ENCODE measurements at regions not wholly inside any gene's neighbourhood (a gene's known extent, or its start where the extent isn't known, plus 50 kb on each side); places are given as distances from the start of the nearest gene placed in this dataset.
"Not testable (repeated sequence)": the region's sequence is repeated elsewhere in the genome, so short reads cannot be mapped to it uniquely, and the experiment has no call there.

GRCh38 chr15:69919816-69920215 is 177.9 kb downstream of the TLE3 start:
- no peak for DNase-seq (ENCODE audit: low spot score)

- no peak for DNase-seq (ENCODE audit: low spot score)
Observed at GRCh38 chr15:69920221-69920620, 177.5 kb downstream of the TLE3 start.

- no peak for DNase-seq (ENCODE audit: low spot score)
Observed at GRCh38 chr15:69921626-69922619, 175.8 kb downstream of the TLE3 start.

- no peak for DNase-seq (ENCODE audit: low spot score)
Observed at GRCh38 chr15:69924531-69924930, 173.2 kb downstream of the TLE3 start.

GRCh38 chr15:69926006-69926405 is 171.7 kb downstream of the TLE3 start:
- DNase-seq (ENCODE audit: low spot score): no peak

- DNase-seq (ENCODE audit: low spot score): no peak
Observed at GRCh38 chr15:69926721-69927120, 171.0 kb downstream of the TLE3 start.

GRCh38 chr15:69928890-69929289 is 168.8 kb downstream of the TLE3 start:
- DNase-seq (ENCODE audit: low spot score): not testable (repeated sequence)

GRCh38 chr15:69929905-69930630 is 167.6 kb downstream of the TLE3 start:
- DNase-seq (ENCODE audit: low spot score): no peak

- DNase-seq (ENCODE audit: low spot score): no peak
Observed at GRCh38 chr15:69930754-69931153, 167.0 kb downstream of the TLE3 start.

- DNase-seq (ENCODE audit: low spot score): no peak
Observed at GRCh38 chr15:69931156-69931555, 166.6 kb downstream of the TLE3 start.

- no peak for DNase-seq (ENCODE audit: low spot score)
Observed at GRCh38 chr15:69934607-69935006, 163.1 kb downstream of the TLE3 start.

- DNase-seq (ENCODE audit: low spot score): no peak
Observed at GRCh38 chr15:69939513-69940440, 157.9 kb downstream of the TLE3 start.

- no peak for DNase-seq (ENCODE audit: low spot score)
Observed at GRCh38 chr15:69940441-69941300, 157.0 kb downstream of the TLE3 start.

- DNase-seq (ENCODE audit: low spot score): no peak
Observed at GRCh38 chr15:69941301-69941605, 156.5 kb downstream of the TLE3 start.

- DNase-seq (ENCODE audit: low spot score): no peak
Observed at GRCh38 chr15:69941706-69942495, 155.8 kb downstream of the TLE3 start.

GRCh38 chr15:69943637-69944036 is 154.1 kb downstream of the TLE3 start:
- DNase-seq (ENCODE audit: low spot score): no peak

- DNase-seq (ENCODE audit: low spot score): no peak
Observed at GRCh38 chr15:69945729-69946128, 152.0 kb downstream of the TLE3 start.

GRCh38 chr15:69946870-69947269 is 150.8 kb downstream of the TLE3 start:
- DNase-seq (ENCODE audit: low spot score): no peak

GRCh38 chr15:69947394-69947793 is 150.3 kb downstream of the TLE3 start:
- no peak for DNase-seq (ENCODE audit: low spot score)

- no peak for DNase-seq (ENCODE audit: low spot score)
Observed at GRCh38 chr15:69949485-69949884, 148.2 kb downstream of the TLE3 start.

Measured in mucosa of gallbladder (tissue), 1 donor.